OCI-M2 (cell line): ENCODE measurements at regions not wholly inside any gene's neighbourhood (a gene's known extent, or its start where the extent isn't known, plus 50 kb on each side); places are given as distances from the start of the nearest gene placed in this dataset.
"Not testable (repeated sequence)": the region's sequence is repeated elsewhere in the genome, so short reads cannot be mapped to it uniquely, and the experiment has no call there.

Experiments used
- DNase-seq: peaks from one replicate; lab custom pipeline; 2025; ENCODE audit not compliant: unreplicated experiment; lab: John Stamatoyannopoulos, UW

DNA sequence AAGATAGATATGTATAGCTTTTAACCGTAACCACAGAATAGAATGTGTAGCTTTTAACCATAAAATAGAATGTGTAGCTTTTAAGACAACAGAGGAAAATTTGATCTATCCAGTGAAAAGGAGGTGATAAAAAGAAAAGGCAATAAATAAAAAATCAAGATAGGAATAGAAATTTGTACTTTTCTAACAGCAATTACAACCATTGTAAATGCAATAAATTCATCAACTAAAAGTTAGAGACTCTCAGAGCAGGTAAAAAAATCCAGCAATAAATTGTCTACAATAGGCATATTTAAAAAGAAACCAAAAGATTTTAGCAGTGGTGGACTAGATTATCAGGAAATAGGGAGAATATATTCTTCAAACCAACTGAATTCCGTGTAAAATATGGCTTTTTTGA is 63.8 kb upstream of the ABHD2 start:
- no peak for DNase-seq

DNA sequence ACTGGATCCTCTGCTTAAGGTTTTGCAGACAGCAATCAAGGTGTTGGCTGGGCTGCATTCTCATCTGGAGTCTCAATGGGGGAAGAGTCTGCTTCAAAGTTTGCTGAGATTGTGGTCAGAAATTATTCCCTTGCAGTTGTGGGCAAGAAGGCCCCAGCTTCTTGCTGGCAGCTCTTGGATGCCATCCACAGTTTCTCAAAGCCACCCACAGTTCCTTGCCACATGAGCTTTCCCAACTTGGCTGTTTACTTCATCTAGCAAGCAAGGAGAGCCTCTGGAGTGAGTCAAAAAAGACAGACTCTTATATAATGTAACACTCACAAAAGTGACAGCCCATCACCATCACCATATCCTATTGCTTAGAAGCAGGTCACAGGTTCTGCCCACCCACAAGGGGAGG is 62.1 kb upstream of the ABHD2 start:
- no peak for DNase-seq

DNA sequence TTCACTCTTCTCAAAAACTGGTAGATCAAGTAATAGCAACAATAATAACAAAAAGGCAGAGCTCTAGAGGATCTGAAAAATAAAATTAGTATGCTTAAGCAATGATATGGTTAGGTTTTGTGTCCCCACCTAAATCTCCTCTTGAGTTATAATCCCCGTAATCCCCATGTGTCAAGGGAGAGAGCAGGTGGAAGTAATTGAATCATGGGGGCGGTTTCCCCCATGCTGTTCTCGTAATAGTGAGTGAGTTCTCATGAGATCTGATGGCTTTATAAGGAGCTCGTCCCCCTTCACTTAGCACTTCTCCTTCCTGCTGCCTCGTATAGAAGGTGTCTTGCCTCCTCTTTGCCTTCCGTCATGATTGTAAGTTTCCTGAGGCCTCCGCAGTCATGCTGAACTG is 60.2 kb upstream of the ABHD2 start:
- DNase-seq, result no peak

DNA sequence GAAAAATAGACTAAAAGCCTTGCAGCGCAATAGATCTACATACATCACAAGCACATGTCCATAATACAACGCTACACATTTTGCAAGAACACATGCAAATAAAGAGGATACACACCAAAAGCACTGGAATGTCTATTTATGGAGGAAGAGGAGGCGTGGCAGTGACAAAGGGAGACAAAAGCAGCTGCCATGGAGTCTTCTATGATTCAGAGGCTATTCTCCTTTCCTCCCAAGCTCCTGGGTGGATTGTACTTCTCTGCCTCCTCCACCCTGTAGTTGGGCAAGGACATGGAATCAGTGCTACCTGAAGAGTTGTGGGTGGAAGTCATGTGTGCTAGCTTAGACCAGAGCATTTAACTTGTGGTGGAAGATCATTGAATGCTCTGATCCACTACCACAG is 57.9 kb upstream of the ABHD2 start:
- DNase-seq, result no peak

DNA sequence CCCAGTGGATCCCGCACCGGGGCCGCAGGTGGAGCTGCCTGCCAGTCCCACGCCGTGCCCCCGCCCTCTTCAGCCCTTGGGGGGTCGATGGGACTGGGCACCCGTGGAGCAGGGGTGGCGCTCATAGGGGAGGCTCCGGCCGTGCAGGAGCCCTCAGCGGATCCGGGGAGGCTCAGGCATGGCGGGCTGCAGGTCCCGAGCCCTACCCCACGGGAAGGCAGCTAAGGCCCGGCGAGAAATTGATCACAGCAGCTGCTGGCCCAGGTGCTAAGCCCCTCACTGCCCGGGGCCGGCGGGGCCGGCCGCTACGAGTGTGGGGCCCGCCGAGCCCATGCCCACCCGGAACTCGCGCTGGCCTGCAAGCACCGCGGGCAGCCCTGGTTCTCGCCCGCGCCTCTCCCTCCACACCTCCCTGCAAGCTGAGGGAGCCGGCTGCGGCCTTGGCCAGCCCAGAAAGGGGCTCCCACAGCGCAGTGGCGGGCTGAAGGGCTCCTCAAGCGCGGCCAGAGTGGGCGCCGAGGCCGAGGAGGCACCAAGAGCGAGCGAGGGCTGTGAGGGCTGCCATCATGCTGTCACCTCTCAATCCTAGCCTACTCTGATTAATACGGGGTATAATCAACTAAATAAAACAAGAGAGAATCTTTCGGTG is 56.5 kb upstream of the ABHD2 start:
- not testable (repeated sequence) for DNase-seq

DNA sequence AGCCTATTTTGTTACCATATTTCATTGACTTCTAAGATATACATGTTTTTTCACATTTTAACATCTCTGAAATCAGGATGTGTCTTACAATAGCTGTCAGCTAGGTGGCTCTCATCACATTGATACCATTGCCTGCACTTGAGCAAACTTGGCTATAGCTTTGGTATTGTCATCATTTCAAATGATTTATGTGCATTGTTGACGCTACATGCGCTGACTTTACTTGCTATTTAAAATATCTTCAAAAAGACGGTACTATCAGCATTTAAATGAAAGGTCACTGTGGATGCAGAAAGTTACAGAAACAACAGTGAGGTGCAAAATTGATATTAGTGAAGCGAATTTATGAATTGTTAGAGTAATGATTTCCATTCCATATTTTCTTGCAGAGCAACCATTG is 54.0 kb upstream of the ABHD2 start:
- DNase-seq, result no peak

DNA sequence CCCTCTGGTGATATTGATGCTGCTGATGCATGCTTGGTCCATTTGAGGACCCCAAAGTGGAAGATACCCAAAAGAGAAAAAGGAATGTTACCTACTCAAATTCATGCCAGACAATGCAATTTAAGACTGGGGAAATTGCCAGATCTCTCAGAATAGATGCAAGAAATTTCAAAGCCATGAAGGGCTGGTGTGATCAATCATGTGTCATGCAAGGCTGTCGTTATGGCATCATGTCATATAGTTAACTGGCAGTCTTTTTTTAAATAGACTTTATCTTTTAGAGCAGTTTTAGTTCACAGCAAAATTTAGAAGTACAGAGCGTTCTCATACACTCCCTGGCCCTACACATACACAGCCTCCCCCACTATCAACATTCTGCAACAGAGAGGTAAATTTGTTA is 53.1 kb upstream of the ABHD2 start:
- DNase-seq, result no peak

DNA sequence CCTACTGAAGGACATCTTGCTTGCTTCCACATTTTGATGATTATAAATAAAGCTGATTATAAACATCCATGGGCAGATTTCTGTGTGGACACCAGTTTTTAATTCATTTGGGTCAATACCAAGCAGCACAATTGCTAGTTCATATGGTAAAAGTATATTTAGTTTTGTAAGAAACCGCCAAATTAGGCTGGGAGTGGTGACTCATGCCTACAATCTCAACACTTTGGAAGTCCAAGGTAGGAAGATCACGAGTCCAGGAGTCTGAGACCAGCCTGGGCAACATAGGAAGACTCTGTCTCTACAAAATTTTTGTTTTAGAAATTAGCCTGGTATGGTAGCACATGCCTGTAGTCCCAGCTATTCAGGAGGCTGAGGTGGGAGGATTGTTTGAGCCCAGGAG is 52.6 kb upstream of the ABHD2 start:
- no peak for DNase-seq

DNA sequence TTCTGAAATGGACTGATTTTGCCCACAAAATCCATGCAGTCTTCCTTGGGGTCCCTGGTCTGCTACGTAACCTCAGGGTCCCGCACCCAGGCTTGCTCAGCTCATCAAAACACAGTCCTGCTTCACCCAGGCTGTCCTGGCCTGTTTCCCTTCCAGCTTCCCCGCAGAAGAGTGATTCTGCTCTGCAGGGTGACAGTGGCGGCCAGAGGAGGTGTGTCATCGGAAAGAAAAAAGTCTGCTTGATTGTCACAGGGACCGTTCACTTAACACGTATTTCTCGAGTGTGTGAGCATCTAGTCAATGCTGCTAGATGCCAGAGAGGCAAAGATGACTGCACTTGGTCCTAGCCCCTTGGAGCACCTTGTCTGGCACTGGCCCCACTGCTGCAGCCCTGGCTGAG is 50.1 kb upstream of the ABHD2 start:
- DNase-seq, result no peak
